Cerebellar nuclear complex (tissue), 1 donor: ENCODE measurements at regions not wholly inside any gene's neighbourhood (a gene's known extent, or its start where the extent isn't known, plus 50 kb on each side); places are given as distances from the start of the nearest gene placed in this dataset.
"Not testable (repeated sequence)": the region's sequence is repeated elsewhere in the genome, so short reads cannot be mapped to it uniquely, and the experiment has no call there.

Experiments used
- DNase-seq, 2 experiments: peaks; one replicate each; lab custom pipeline; 2025; lab: John Stamatoyannopoulos, UW

DNA sequence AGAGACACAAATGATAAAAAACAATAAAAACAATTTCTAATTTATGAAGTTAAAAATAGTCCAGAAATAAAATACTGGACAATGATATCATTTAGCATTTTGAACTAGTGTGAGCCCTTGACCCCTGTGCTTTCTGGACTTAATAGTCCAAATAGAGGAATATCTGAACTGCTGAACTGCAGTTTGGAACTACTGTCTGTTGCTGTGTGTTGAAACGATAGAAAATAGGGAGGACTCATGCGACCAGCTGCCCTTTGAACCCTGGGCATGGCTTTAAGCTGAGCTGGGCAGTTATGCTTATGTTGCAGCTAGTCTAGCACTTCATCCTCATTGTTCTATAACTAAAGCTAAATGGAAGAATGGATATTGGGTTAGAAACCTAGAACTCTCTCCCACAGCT lies 99.5 kb downstream of the FMR1NB start:
- no peak for DNase-seq

GRCh38 chrX:148084611-148085010 lies 103.5 kb downstream of the FMR1NB start:
- DNase-seq: no peak

DNA sequence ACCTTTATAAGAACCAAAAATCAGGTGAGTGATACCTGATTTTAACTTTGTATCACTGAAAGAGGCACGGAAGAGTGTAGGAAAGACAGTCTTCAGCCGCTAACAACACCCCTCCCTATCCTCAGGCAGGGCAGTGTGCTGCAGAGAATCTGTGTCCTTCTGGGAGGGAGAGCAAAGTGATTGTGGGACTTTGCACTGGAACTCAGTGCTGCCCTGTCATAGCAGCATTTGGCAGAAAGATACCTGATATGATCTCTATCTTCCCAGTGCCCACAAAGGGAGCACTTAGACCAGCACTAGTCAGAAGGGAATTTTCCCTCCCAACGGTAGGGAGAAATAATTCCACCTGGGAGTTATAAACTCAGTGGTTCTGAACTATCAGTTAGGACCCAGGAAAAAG lies 139.0 kb downstream of the FMR1NB start:
- no peak for DNase-seq

- no peak for DNase-seq
Observed at GRCh38 chrX:148120999-148121623, 140.0 kb downstream of the FMR1NB start.

DNA sequence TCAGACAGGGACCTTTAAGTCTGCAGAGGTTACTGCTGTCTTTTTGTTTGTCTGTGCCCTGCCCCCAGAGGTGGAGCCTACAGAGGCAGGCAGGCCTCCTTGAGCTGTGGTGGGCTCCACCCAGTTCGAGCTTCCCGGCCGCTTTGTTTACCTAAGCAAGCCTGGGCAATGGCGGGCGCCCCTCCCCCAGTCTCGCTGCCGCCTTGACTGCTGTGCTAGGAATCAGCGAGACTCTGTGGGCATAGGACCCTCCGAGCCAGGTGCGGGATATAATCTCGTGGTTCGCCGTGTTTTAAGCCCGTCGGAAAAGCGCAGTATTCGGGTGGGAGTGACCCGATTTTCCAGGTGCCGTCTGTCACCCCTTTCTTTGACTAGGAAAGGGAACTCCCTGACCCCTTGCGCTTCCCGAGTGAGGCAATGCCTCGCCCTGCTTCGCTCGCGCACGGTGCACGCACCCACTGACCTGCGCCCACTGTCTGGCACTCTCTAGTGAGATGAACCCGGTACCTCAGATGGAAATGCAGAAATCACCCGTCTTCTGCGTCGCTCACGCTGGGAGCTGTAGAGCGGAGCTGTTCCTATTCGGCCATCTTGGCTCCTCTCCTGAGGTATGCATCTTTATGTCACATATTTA lies 147.9 kb downstream of the FMR1NB start:
- DNase-seq: not testable (repeated sequence)

- no peak for DNase-seq
Observed at GRCh38 chrX:148133105-148133725, 152.1 kb downstream of the FMR1NB start.

DNA sequence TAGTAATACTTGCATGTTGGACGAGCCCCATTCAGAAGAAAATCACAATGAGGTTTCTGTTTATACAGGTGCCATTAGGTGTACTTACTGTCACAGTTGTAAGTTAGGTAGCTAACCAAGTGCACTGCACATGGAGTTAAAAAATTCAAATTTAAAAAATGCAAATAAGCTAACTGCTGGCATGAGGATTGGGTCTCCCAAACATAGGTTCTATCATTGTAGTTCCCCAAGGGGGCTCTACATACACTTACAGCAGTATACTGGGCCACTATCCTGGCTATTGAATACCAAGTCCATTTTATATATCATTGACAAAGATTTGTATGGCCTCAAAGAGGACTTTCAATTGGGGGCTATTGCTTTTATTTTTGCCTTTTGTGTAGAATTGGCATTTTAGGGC lies 153.4 kb downstream of the FMR1NB start:
- no peak for DNase-seq

- DNase-seq: no peak
Observed at GRCh38 chrX:148135738-148136137, 154.6 kb downstream of the FMR1NB start.

- DNase-seq: no peak
Observed at GRCh38 chrX:148146121-148146520, 165.0 kb downstream of the FMR1NB start.

- no peak for DNase-seq
Observed at GRCh38 chrX:148156986-148157385, 175.8 kb downstream of the FMR1NB start.

DNA sequence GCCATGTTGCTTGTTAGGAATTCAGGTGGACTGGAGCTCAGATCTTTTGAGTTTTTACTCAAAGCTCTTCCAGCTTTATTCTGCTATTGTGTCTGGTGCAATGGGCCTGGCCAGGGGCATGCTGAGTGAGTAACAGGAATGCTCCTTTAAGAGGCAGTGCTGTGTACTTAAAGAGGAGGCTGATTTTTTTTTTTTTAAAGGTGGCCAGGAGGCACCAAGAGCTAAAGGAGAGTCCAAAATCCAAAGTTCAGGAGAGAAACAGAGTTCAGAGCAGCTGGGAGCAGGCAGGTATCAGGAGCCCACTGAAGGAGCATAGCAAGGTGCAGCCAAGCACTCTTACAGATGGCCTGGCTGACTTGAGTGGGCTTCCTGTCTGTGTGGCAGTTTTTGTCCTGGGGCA lies 178.7 kb downstream of the FMR1NB start:
- DNase-seq: no peak

DNA sequence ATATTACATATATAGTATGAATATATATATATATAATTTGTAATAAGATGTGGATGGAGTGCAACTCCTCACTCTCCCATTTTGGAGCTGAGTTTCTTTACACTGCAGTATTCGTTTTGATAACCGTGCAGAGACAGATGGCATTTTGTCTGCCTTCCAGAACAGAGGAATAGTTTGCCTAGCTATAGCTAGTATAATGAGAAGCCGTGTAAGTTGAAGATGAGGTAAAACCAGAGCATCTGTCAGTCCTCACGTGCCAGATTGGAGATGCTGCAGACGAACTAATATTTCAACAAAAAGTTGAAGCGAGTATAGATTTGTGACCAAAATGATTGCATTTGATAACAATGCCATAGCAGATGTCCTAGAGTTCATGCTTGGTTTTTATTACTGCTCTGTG lies 180.6 kb downstream of the FMR1NB start:
- no peak for DNase-seq

GRCh38 chrX:148185631-148186030 lies 204.5 kb downstream of the FMR1NB start:
- no peak for DNase-seq

GRCh38 chrX:148192547-148192946 lies 211.4 kb downstream of the FMR1NB start:
- no peak for DNase-seq

GRCh38 chrX:148193759-148194158 lies 212.6 kb downstream of the FMR1NB start:
- DNase-seq: no peak

GRCh38 chrX:148203531-148203930 lies 222.4 kb downstream of the FMR1NB start:
- no peak for DNase-seq

GRCh38 chrX:148204195-148204594 lies 223.1 kb downstream of the FMR1NB start:
- no peak for DNase-seq

DNA sequence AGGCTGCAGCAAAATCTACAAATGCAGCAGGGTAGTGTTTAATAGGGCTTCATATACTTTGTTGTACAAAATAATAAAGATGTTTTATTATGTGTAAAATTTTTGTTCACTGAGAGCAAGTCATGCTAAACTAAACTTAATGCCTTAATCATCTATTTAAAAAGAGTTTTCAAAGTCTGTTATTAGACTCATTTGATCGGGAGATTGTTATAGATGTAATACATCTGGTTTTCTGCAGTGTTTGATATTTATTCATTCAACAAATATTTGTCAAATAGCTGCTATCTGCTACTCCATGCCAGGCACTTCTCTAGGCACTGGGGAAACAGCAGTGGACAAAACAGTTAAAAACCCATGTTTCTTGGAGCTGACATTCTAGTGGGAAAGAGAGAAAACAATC lies 233.6 kb downstream of the FMR1NB start:
- DNase-seq: no peak

- no peak for DNase-seq
Observed at GRCh38 chrX:148215726-148216125, 234.6 kb downstream of the FMR1NB start.

DNA sequence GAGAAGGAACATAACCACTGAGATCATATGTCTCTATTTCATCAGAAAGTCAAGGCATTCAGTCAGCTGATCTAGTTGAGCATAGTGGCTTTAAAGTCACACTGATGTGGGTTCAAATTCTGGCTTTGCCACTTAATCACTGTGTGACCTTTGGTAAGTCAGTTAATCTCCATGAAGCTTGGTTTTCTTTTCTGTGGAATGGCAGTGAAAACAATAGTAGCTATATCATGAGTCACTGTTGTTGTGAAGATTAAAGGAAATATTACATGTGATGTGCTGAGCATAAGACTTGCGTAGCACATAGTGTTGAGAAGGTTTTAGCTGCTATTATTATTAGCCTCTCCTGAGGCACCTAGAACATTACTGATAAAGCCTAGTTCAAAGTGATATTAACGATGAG lies 242.2 kb downstream of the FMR1NB start:
- DNase-seq: no peak

DNA sequence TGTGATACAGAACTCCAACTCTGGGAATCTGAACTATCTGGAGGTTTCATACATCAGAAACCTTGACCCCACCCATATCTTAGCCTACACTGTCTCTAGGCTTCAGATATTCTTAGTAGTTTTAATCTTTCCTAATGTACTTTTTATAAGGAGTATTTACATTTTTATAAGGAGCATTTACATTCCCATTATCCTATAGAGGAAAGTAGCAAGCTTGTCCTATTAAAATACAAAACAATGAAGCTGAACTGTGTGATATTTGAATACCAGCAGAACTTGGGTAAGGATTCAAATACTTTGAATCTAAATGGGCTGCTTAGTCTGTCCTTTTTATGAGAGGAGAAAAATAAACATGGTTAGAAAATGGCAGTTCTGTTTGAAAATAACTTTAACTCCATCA lies 247.4 kb downstream of the FMR1NB start:
- DNase-seq: no peak

GRCh38 chrX:148229801-148230303 lies 248.7 kb downstream of the FMR1NB start:
- no peak for DNase-seq

DNA sequence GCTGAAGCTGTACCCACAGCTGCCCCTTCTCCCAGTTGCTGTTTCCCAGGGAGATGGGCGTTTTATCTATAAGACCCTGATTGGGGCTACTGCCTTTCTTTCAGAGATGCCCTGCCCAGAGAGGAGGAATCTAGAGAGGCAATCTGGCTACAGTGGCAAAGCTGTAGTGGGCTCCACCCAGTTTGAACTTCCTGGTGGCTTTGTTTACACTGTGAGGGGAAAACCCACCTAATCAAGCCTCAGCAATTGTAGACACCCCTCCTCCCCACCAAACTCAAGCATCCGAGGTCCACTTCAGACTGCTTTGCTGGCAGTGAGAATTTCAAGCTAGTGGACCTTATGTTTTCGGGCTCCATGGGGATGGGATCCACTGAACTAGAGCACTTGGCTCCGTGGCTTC lies 240.4 kb upstream of the AFF2 start:
- DNase-seq: no peak
